ENCODE measurements at regions not wholly inside any gene's neighbourhood (a gene's known extent, or its start where the extent isn't known, plus 50 kb on each side); places are given as distances from the start of the nearest gene placed in this dataset.

GRCh38 chr21:41023936-41024335 is 144.0 kb upstream of the BACE2 start:
- no peaks in the 10 kb centered on the region for H3K27me3 ChIP-seq (ENCODE audit: insufficient read depth, low read length)
- H3K4me3 ChIP-seq (ENCODE audit: low read depth, low read length, poor library complexity, severe bottlenecking): no peak overlapping the region
- no peak overlapping the region for H3K27ac ChIP-seq (ENCODE audit: low read depth, low read length, poor library complexity, severe bottlenecking)
- no peaks in the 10 kb centered on the region for H3K36me3 ChIP-seq (ENCODE audit: insufficient read depth, low read length)
- no peaks in the 10 kb centered on the region for H3K9me2 ChIP-seq (ENCODE audit: low read depth, low read length)
- no peaks in the 10 kb centered on the region for H4K20me1 ChIP-seq (ENCODE audit: insufficient read depth, low read length)
- no peaks in the 10 kb centered on the region for H3F3A ChIP-seq (ENCODE audit: insufficient read depth, low read length)
- H3K4me1 ChIP-seq (ENCODE audit: insufficient read depth, low read length, severe bottlenecking): no peaks in the 10 kb centered on the region
- no peaks in the 10 kb centered on the region for H3K79me2 ChIP-seq (ENCODE audit: insufficient read depth, low read length)
- TF ChIP-seq EZH2 (IDR thresholded peaks at IDR 0.05; ENCODE audit: borderline replicate concordance, low read length) (no peak), CTCF (IDR thresholded peaks at IDR 0.05; ENCODE audit: low read length) (no peak)
- no peak overlapping the region for H3K4me2 ChIP-seq (ENCODE audit: low read length)
- H2AFZ ChIP-seq (ENCODE audit: low read length): no peak overlapping the region
- H3K9me3 ChIP-seq (ENCODE audit: low read length): no peaks in the 10 kb centered on the region
- H3K9ac ChIP-seq (ENCODE audit: low read length): no peak overlapping the region

GRCh38 chr21:41024341-41024740 is 143.6 kb upstream of the BACE2 start:
- no peaks in the 10 kb centered on the region for H3K79me2 ChIP-seq (ENCODE audit: insufficient read depth, low read length)
- no peak overlapping the region for H3K27ac ChIP-seq (ENCODE audit: low read depth, low read length, poor library complexity, severe bottlenecking)
- H3K9me2 ChIP-seq (ENCODE audit: low read depth, low read length): no peaks in the 10 kb centered on the region
- no peaks in the 10 kb centered on the region for H3K27me3 ChIP-seq (ENCODE audit: insufficient read depth, low read length)
- H2AFZ ChIP-seq (ENCODE audit: low read length): no peak overlapping the region
- no peaks in the 10 kb centered on the region for H3K4me1 ChIP-seq (ENCODE audit: insufficient read depth, low read length, severe bottlenecking)
- TF ChIP-seq CTCF (IDR thresholded peaks at IDR 0.05; ENCODE audit: low read length): no peak
- TF ChIP-seq EZH2 (IDR thresholded peaks at IDR 0.05; ENCODE audit: borderline replicate concordance, low read length): no peak
- H3K4me3 ChIP-seq (ENCODE audit: low read depth, low read length, poor library complexity, severe bottlenecking): no peak overlapping the region
- no peaks in the 10 kb centered on the region for H3K36me3 ChIP-seq (ENCODE audit: insufficient read depth, low read length)
- H3K9ac ChIP-seq (ENCODE audit: low read length): no peak overlapping the region
- H3K9me3 ChIP-seq (ENCODE audit: low read length): no peaks in the 10 kb centered on the region
- H3F3A ChIP-seq (ENCODE audit: insufficient read depth, low read length): no peaks in the 10 kb centered on the region
- H3K4me2 ChIP-seq (ENCODE audit: low read length): no peak overlapping the region
- H4K20me1 ChIP-seq (ENCODE audit: insufficient read depth, low read length): no peaks in the 10 kb centered on the region

- Histone ChIP-seq H3K4me3 (ENCODE audit: low read depth, low read length, poor library complexity, severe bottlenecking) (no peak overlapping the region), H3F3A (ENCODE audit: insufficient read depth, low read length) (no peaks in the 10 kb centered on the region), H3K9ac (ENCODE audit: low read length) (no peak overlapping the region), H4K20me1 (ENCODE audit: insufficient read depth, low read length) (no peaks in the 10 kb centered on the region), H3K27ac (ENCODE audit: low read depth, low read length, poor library complexity, severe bottlenecking) (no peak overlapping the region), H3K9me2 (ENCODE audit: low read depth, low read length) (no peaks in the 10 kb centered on the region), H3K79me2 (ENCODE audit: insufficient read depth, low read length) (no peaks in the 10 kb centered on the region), H3K9me3 (ENCODE audit: low read length) (no peaks in the 10 kb centered on the region), H2AFZ (ENCODE audit: low read length) (no peak overlapping the region), H3K4me1 (ENCODE audit: insufficient read depth, low read length, severe bottlenecking) (no peaks in the 10 kb centered on the region), H3K36me3 (ENCODE audit: insufficient read depth, low read length) (no peaks in the 10 kb centered on the region), H3K4me2 (ENCODE audit: low read length) (no peak overlapping the region), H3K27me3 (ENCODE audit: insufficient read depth, low read length) (no peaks in the 10 kb centered on the region)
- no peak for TF ChIP-seq CTCF (IDR thresholded peaks at IDR 0.05; ENCODE audit: low read length)
- TF ChIP-seq EZH2 (IDR thresholded peaks at IDR 0.05; ENCODE audit: borderline replicate concordance, low read length): no peak
Observed at GRCh38 chr21:41024746-41025254, 143.2 kb upstream of the BACE2 start.
